ENCODE measurements at regions not wholly inside any gene's neighbourhood (a gene's known extent, or its start where the extent isn't known, plus 50 kb on each side); places are given as distances from the start of the nearest gene placed in this dataset.

DNA sequence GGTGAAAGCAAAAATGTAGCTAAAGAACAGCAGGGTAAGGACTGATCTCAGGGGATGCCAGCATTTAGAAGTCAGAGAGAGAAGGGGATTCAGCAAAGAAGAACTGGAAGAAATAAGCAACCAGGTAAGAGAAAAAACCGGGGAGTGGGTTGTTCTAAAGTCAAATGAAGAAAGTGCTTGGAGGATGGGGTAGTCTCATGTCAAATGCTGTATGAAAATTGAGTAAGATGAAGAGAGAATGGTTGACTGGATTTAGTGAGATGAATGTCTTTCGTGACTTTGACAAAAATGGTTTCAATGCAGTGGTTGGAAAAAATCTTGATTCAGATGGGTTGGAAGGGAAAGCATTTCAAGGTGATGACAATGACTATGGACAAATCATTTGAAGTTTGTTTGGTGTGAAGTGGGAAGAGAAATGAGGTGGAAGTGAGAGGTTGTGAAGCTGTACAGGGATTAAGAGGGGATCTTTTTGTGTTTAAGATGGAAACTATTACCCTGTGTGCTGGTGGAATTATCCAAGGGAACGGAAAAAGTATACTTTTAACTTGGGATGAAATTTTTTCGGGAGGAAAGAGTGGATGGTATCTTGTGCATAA is 484.0 kb downstream of the ETS1 start:
- 66 to 72% methylated on average over 4 of the region's 4 CpGs for WGBS, 2 donors

DNA sequence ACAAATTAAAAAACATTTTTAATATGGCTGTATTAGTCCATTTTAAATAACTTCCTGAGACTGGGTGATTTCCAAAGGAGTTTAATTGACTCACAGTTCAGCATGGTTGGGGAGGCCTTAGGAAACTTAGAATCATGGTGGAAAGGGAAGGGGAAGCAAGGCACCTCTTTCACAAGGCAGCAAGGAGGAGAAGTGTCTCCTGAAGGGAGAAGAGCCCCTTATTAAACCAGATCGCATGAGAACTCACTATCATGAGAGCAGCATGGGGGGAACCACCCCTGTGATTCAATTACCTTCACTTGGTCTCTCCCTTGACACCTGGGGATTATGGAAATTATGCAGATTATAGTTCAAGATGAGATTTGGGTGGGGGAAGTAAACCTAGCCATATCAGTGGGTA is 488.6 kb downstream of the ETS1 start:
- H3K27ac ChIP-seq, result no peak overlapping the region
- 54 to 68% methylated on average over 1 of the region's 1 CpG for WGBS, 2 donors
- H3K36me3 ChIP-seq, result no peaks in the 10 kb centered on the region
- intact Hi-C loops (cut with DNase I), result no loop called here
- no peak overlapping the region for H3K4me3 ChIP-seq
- TF ChIP-seq CTCF (IDR thresholded peaks at IDR 0.05), result no peak
- no peaks in the 10 kb centered on the region for H3K27me3 ChIP-seq
- H3K4me1 ChIP-seq, result no peaks in the 10 kb centered on the region
- H3K9me3 ChIP-seq, result no peaks in the 10 kb centered on the region
- ATAC-seq (no peak), DNase-seq (no peak), FAIRE-seq (no peak)

More for the DNA sequence above, 484.0 kb downstream of the ETS1 start:
- no peak for TF ChIP-seq CTCF (IDR thresholded peaks at IDR 0.05)
- Histone ChIP-seq H3K4me1 (no peaks in the 10 kb centered on the region), H3K9me3 (no peaks in the 10 kb centered on the region), H3K27me3 (no peaks in the 10 kb centered on the region), H3K36me3 (no peaks in the 10 kb centered on the region), H3K27ac (no peak overlapping the region), H3K4me3 (no peak overlapping the region)
- DNase-seq (no peak), ATAC-seq (no peak), FAIRE-seq (no peak)
- intact Hi-C loops (cut with DNase I), result no loop called here

- ATAC-seq (no peak), FAIRE-seq (no peak), DNase-seq (no peak)
- H3K4me3 ChIP-seq, result no peak overlapping the region
- no peaks in the 10 kb centered on the region for H3K4me1 ChIP-seq
- no peaks in the 10 kb centered on the region for H3K27me3 ChIP-seq
- TF ChIP-seq CTCF (IDR thresholded peaks at IDR 0.05), result no peak
- intact Hi-C loops (cut with DNase I), result no loop called here
- WGBS, 2 donors, result 69 to 71% methylated on average over 2 of the region's 2 CpGs
- no peaks in the 10 kb centered on the region for H3K36me3 ChIP-seq
- no peak overlapping the region for H3K27ac ChIP-seq
- H3K9me3 ChIP-seq, result no peaks in the 10 kb centered on the region
Measured at GRCh38 chr11:128095466-128095981, 491.8 kb downstream of the ETS1 start.

GRCh38 chr11:128093689-128094088 is 493.7 kb downstream of the ETS1 start:
- ATAC-seq (no peak), FAIRE-seq (no peak), DNase-seq (no peak)
- Histone ChIP-seq H3K9me3 (peaks cover 0 to 6% (median 0%) of the 10 kb centered on the region in 4 donors), H3K36me3 (no peaks in the 10 kb centered on the region), H3K27ac (no peak overlapping the region), H3K27me3 (no peaks in the 10 kb centered on the region), H3K4me3 (no peak overlapping the region), H3K4me1 (no peaks in the 10 kb centered on the region)
- no peak for TF ChIP-seq CTCF (IDR thresholded peaks at IDR 0.05)
- WGBS, 2 donors, result 76 to 80% methylated on average over 2 of the region's 2 CpGs
- intact Hi-C loops (cut with DNase I), result no loop called here

DNA sequence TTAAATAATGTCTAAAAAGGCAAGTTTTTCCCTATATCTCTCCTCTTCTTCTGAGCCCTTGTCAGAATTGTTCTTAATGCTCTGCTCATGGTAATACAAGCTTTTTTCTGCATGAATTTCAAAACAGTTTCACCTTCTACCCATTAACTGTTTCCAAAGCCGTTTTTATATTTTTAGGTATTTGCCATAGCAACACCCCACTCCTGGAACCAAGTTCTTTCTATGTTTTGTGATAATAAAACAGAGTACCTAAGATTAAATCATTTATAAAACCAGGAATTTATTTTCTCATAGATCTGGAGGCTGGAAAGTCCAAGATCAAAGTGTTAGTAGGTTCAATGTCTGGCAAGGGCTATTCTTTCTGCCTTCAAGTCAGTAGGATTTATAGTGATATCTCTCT is 497.4 kb downstream of the ETS1 start:
- Histone ChIP-seq H3K4me3 (no peak overlapping the region), H3K27ac (no peak overlapping the region), H3K4me1 (no peaks in the 10 kb centered on the region), H3K27me3 (no peaks in the 10 kb centered on the region), H3K36me3 (no peaks in the 10 kb centered on the region), H3K9me3 (peaks cover 0 to 6% (median 0%) of the 10 kb centered on the region in 4 donors)
- ATAC-seq, result no peak
- no peak for DNase-seq
- intact Hi-C loops (cut with DNase I), result no loop called here
- no peak for TF ChIP-seq CTCF (IDR thresholded peaks at IDR 0.05)
- no peak for FAIRE-seq
- WGBS, 2 donors, result 60 to 70% methylated on average over 1 of the region's 1 CpG

Measured in pancreas (tissue), 10 donors.